Thyroid gland (tissue), 4 donors: ENCODE measurements at regions not wholly inside any gene's neighbourhood (a gene's known extent, or its start where the extent isn't known, plus 50 kb on each side); places are given as distances from the start of the nearest gene placed in this dataset.

Source experiments
- DNase-seq, 2 donors: peaks; one replicate each; pipeline ENCODE4 v3.0.0-alpha.2; 2019
- H3K27ac ChIP-seq, 3 donors: fragments of 200-600 bp; sonication (generic); 1 replicate in 2 of 3; 2 replicates in 1 of 3; pipeline ENCODE4 v1.5.1; 2016 to 2019; ENCODE audit warnings: mild to moderate bottlenecking in 1 of 3, moderate library complexity in 1 of 3
- H3K27me3 ChIP-seq: fragments of 200-600 bp; sonication (generic); one replicate; pipeline ENCODE4 v1.5.1; 2019
- H3K36me3 ChIP-seq, 2 donors: fragments of 200-600 bp; sonication (generic); one replicate each; pipeline ENCODE4 v1.5.1; 2016 to 2019
- H3K4me1 ChIP-seq, 2 donors: fragments of 200-600 bp; sonication (generic); one replicate each; pipeline ENCODE4 v1.5.1; 2017 to 2019
- H3K4me3 ChIP-seq, 3 donors: fragments of 200-600 bp; sonication (generic); replicated peaks in 1 of 3; 1 replicate in 2 of 3; 2 replicates in 1 of 3; pipeline ENCODE4 v1.5.1; 2016; ENCODE audit warnings: mild to moderate bottlenecking in 1 of 3
- H3K9me3 ChIP-seq: fragments of 200-600 bp; sonication (generic); one replicate; pipeline ENCODE4 v1.5.1; 2017
- CTCF ChIP-seq, 6 experiments: fragments of 200-600 bp in 3 of 6; fragments of 450-650 bp in 3 of 6; sonication (generic) in 3 of 6; IDR thresholded peaks; one replicate each; pipeline ENCODE4 v1.5.1; 2016 to 2019; ENCODE audit warnings: antibody characterized with exemption in 6 of 6, mild to moderate bottlenecking in 2 of 6, inconsistent platforms in 1 of 6, moderate library complexity in 1 of 6
- POLR2A ChIP-seq, 2 donors: fragments of 450-650 bp; IDR thresholded peaks; one replicate each; pipeline ENCODE4 v1.6.1; 2017; ENCODE audit warnings: antibody characterized with exemption in 2 of 2, mild to moderate bottlenecking in 2 of 2, moderate library complexity in 1 of 2
- WGBS, 2 donors: methylation state at CpG; one replicate each; pipeline ENCODE4 v1.1.5; 2017; 5-methylcytosine and 5-hydroxymethylcytosine counted together
- intact Hi-C: fragments of 100-400 bp; cut with DNase I; formaldehyde crosslinking; loops from one replicate; pipeline ENCODE4 v1.15.1; 2023

GRCh38 chr1:82820816-82821215 is 1020.1 kb downstream of the ADGRL2 start:
- Histone ChIP-seq H3K4me3 (no peak overlapping the region), H3K27me3 (no peaks in the 10 kb centered on the region), H3K4me1 (no peaks in the 10 kb centered on the region), H3K27ac (no peak overlapping the region), H3K36me3 (no peaks in the 10 kb centered on the region), H3K9me3 (no peaks in the 10 kb centered on the region)
- WGBS, 2 donors, result 84 to 85% methylated on average over 3 of the region's 3 CpGs
- no peak for TF ChIP-seq POLR2A (IDR thresholded peaks at IDR 0.05)
- TF ChIP-seq CTCF (IDR thresholded peaks at IDR 0.05), result no peak
- intact Hi-C loops, result no loop called here
- DNase-seq, result no peak

GRCh38 chr1:82819234-82819633 is 1018.5 kb downstream of the ADGRL2 start:
- 80 to 91% methylated on average over 1 of the region's 1 CpG for WGBS, 2 donors
- Histone ChIP-seq H3K27me3 (no peaks in the 10 kb centered on the region), H3K9me3 (no peaks in the 10 kb centered on the region), H3K36me3 (no peaks in the 10 kb centered on the region), H3K4me1 (no peaks in the 10 kb centered on the region), H3K4me3 (no peak overlapping the region), H3K27ac (no peak overlapping the region)
- DNase-seq, result no peak
- intact Hi-C loops, result no loop called here
- TF ChIP-seq CTCF (IDR thresholded peaks at IDR 0.05) (no peak), POLR2A (IDR thresholded peaks at IDR 0.05) (no peak)

- TF ChIP-seq POLR2A (IDR thresholded peaks at IDR 0.05), result no peak
- TF ChIP-seq CTCF (IDR thresholded peaks at IDR 0.05), result no peak
- WGBS, 2 donors, result 83 to 86% methylated on average over 1 of the region's 1 CpG
- Histone ChIP-seq H3K27ac (no peak overlapping the region), H3K27me3 (no peaks in the 10 kb centered on the region), H3K4me3 (no peak overlapping the region), H3K9me3 (no peaks in the 10 kb centered on the region), H3K36me3 (no peaks in the 10 kb centered on the region), H3K4me1 (no peaks in the 10 kb centered on the region)
- no peak for DNase-seq
- intact Hi-C loops, result no loop called here
Measured at GRCh38 chr1:82818586-82818985, 1017.9 kb downstream of the ADGRL2 start.

GRCh38 chr1:82813386-82813785 is 1012.7 kb downstream of the ADGRL2 start:
- no peaks in the 10 kb centered on the region for H3K36me3 ChIP-seq
- TF ChIP-seq CTCF (IDR thresholded peaks at IDR 0.05) (no peak), POLR2A (IDR thresholded peaks at IDR 0.05) (no peak)
- H3K27ac ChIP-seq, result no peak overlapping the region
- no peaks in the 10 kb centered on the region for H3K27me3 ChIP-seq
- no peak overlapping the region for H3K4me3 ChIP-seq
- H3K4me1 ChIP-seq, result no peaks in the 10 kb centered on the region
- no peak for DNase-seq
- H3K9me3 ChIP-seq, result no peaks in the 10 kb centered on the region
- intact Hi-C loops, result no loop called here

- Histone ChIP-seq H3K27ac (no peak overlapping the region), H3K4me3 (no peak overlapping the region), H3K9me3 (no peaks in the 10 kb centered on the region), H3K27me3 (no peaks in the 10 kb centered on the region), H3K36me3 (no peaks in the 10 kb centered on the region), H3K4me1 (no peaks in the 10 kb centered on the region)
- 81 to 90% methylated on average over 3 of the region's 3 CpGs for WGBS, 2 donors
- intact Hi-C loops, result no loop called here
- no peak for DNase-seq
- TF ChIP-seq POLR2A (IDR thresholded peaks at IDR 0.05) (no peak), CTCF (IDR thresholded peaks at IDR 0.05) (no peak)
Measured at GRCh38 chr1:82810601-82811000, 1009.9 kb downstream of the ADGRL2 start.
